22Rv1 (cell line): ENCODE measurements at regions not wholly inside any gene's neighbourhood (a gene's known extent, or its start where the extent isn't known, plus 50 kb on each side); places are given as distances from the start of the nearest gene placed in this dataset.

Experiments
- CTCF ChIP-seq: fragments of 450-650 bp; IDR thresholded peaks from 2 replicates; pipeline ENCODE4 v1.5.1; 2017; ENCODE audit warnings: mild to moderate bottlenecking
- ZFX ChIP-seq: fragments of 450-650 bp; IDR thresholded peaks from 2 replicates; pipeline ENCODE4 v1.6.1; 2017; ENCODE audit warnings: antibody characterized with exemption, borderline replicate concordance

- TF ChIP-seq CTCF (no peak), ZFX (no peak)
Measured at GRCh38 chr4:188841523-188841922, 702.3 kb downstream of the TRIML1 start.
